HuH-7.5 (cell line): ENCODE measurements at regions not wholly inside any gene's neighbourhood (a gene's known extent, or its start where the extent isn't known, plus 50 kb on each side); places are given as distances from the start of the nearest gene placed in this dataset.
"Not testable (repeated sequence)": the region's sequence is repeated elsewhere in the genome, so short reads cannot be mapped to it uniquely, and the experiment has no call there.

ENCODE experiments used
- DNase-seq: peaks from one replicate; pipeline ENCODE4 v3.0.0; 2011; ENCODE audit warnings: low spot score

- DNase-seq, result no peak
Observed at GRCh38 chr1:5686925-5687706, 305.1 kb downstream of the NPHP4 start.

GRCh38 chr1:5686195-5686594, 306.0 kb downstream of the NPHP4 start:
- no peak for DNase-seq

DNA sequence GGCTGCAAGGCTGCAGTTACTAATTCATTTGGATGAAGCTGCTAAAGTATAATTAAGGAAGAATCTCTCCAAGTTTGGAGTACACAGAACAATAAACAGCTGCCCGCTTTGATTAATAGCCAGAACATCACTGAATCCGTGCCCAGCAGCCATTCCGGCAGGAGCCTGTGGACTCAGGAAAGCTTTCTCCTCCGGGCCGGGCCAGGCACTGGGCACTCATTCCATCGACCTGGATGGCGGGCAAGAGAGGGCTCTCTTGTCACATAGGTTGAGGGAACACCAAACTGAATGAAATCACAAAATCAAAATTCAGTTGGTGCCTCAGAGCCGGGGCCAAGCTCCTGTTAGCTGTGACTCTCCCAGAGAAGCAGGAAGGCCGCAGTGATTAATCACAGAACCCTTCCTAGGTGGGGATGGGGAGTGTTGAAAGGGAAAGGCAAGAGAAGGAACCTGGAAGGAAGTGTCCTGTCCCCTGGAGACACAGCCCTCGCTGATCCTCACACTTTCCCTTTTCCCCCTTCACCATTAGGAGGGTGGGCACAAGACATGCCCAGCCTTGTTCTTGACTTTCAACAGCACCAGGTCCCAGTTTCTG, 306.7 kb downstream of the NPHP4 start:
- no peak for DNase-seq

GRCh38 chr1:5684791-5685190, 307.4 kb downstream of the NPHP4 start:
- no peak for DNase-seq

GRCh38 chr1:5683446-5683845, 308.8 kb downstream of the NPHP4 start:
- DNase-seq, result no peak

DNA sequence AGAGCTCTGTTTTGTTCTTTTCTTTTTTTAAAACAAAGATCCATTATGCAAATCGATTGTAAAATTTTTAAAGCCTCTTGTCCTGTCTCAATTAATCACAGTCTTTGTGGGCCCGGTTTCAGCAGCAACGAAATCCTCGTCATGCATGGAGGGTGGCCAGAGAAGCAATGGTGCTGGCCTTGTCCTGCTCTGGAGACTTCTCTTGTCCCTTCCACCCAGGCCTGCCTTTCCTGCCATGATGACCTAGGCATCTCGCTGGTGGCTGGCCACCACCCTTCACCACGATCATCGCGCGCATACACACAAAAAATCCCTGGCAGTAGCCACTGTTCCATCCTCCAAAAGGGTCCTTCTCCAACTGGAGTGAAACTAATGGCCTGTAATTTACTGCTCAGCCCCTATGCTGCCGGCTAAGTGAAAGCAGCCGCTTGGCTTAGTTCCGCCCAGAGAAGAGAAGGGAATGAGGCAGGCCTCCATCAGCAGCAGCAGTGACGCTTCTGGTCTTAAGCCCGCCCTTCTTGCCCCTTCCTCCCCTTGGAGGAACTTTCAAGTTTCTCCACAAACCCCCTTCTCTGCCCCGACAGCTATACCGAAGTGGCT, 309.5 kb downstream of the NPHP4 start:
- DNase-seq, result no peak

- no peak for DNase-seq
Observed at GRCh38 chr1:5681654-5682053, 310.6 kb downstream of the NPHP4 start.

- DNase-seq, result no peak
Observed at GRCh38 chr1:5680600-5680999, 311.6 kb downstream of the NPHP4 start.

GRCh38 chr1:5678759-5679158, 313.5 kb downstream of the NPHP4 start:
- DNase-seq, result no peak

DNA sequence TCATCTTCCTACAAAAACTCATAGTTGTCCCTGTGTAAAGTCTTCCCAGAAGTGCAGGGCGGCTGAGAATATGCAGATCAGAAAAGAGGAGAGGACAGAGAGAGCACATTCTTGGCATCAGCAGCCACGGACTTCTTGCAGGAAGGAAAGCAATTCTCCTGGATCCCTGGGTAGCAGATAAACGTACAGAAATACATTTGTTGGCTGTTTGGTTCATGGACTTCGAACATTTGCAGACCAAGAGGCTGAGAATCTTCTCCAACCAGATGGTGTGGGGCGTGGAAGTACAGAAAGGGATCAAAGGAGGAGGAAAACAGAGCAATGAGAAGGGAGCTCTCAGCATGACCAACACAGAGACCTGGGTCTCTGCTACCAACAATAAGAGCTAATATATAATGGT, 319.9 kb downstream of the NPHP4 start:
- not testable (repeated sequence) for DNase-seq

DNA sequence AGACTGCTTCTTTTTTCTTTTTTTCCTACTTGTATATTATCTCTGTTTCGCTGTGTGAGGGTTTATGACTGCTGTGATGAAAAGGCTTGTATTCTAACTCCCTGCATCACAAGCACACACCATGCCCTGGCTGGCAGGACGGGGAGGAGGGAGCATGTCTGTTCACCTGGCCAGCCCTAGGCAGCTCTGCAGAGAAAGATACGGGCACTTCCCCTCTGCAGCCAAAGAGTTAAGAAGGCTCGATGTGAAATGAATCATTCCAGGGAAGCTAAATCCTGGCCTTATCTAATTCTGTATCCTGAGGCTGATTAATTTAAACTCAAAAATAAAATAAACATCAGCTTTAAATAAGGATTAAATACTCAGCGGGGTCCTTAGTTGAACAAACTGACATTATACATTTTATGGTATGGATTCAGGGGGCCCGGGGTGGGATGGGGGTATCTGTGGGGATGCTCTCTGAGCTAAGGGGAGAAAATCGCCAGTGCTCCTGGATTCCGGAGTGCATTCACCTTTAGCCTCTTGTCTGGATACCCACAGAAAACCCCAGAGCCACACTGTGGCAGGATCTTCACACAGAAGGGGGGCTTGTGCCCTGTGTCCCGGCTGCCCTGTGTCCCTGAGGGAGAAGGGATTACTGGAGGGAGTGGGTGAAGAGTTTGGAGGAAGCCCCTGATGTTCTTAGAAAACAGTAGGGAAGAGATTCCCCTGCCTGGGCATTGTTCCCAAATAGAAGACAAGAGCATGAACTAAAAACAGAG, 321.5 kb downstream of the NPHP4 start:
- no peak for DNase-seq

GRCh38 chr1:5667513-5668325, 324.5 kb downstream of the NPHP4 start:
- no peak for DNase-seq

- DNase-seq, result no peak
Observed at GRCh38 chr1:5664906-5665875, 327.0 kb downstream of the NPHP4 start.

GRCh38 chr1:5664081-5664768, 328.0 kb downstream of the NPHP4 start:
- DNase-seq, result no peak

DNA sequence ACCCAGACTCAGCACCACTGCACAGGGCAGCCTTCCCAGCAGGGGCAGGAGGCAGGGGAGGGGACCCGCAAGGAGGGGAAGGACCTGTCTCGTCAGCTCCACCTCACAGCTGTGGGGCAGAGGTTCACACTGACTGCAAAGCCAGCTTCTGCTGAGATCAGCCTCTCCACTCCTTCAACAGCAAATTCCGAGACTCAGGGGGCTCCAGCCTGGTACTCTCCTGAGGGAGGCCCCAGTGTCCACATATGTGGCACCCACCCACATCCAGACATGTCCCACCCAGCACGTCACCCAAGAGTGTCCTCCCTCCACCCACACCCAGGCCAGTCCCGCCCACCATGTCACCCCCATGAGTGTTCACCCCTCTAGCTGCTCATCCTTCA, 329.5 kb downstream of the NPHP4 start:
- no peak for DNase-seq

GRCh38 chr1:5662086-5662743, 330.0 kb downstream of the NPHP4 start:
- DNase-seq, result no peak

GRCh38 chr1:5661196-5662085, 330.8 kb downstream of the NPHP4 start:
- DNase-seq, result no peak

- no peak for DNase-seq
Observed at GRCh38 chr1:5660141-5660935, 331.9 kb downstream of the NPHP4 start.
